ENCODE measurements at regions not wholly inside any gene's neighbourhood (a gene's known extent, or its start where the extent isn't known, plus 50 kb on each side); places are given as distances from the start of the nearest gene placed in this dataset.

DNA sequence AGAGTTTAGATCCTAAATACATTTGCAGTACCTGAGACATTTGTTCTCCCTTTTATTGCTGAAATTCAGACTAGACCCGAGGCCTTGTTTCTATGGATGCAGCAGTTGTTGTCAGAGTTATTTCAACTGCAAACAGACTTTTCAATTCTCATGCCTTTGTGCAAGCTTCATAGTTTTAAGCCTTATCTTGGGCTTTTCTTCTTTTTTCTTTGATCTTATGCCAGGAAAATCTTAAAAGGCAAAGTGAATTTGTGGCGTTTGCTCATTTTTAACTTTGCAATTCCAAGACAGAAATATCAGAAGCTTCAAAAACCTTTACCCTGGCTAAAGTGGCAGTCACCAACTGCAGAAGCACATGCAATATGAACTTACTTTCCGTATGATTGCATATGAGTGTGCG, 576.7 kb downstream of the DIPK2A start:
- CTCF ChIA-PET = interaction anchor here (0.9 to 1.3 kb wide), 3 partner anchors 17 to 61 kb away, joined by 3 read pairs; no protein-coding TSS in a partner anchor
- TF ChIP-seq, protein P1, sequence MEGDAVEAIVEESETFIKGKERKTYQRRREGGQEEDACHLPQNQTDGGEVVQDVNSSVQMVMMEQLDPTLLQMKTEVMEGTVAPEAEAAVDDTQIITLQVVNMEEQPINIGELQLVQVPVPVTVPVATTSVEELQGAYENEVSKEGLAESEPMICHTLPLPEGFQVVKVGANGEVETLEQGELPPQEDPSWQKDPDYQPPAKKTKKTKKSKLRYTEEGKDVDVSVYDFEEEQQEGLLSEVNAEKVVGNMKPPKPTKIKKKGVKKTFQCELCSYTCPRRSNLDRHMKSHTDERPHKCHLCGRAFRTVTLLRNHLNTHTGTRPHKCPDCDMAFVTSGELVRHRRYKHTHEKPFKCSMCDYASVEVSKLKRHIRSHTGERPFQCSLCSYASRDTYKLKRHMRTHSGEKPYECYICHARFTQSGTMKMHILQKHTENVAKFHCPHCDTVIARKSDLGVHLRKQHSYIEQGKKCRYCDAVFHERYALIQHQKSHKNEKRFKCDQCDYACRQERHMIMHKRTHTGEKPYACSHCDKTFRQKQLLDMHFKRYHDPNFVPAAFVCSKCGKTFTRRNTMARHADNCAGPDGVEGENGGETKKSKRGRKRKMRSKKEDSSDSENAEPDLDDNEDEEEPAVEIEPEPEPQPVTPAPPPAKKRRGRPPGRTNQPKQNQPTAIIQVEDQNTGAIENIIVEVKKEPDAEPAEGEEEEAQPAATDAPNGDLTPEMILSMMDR (IDR thresholded peaks at IDR 0.05; ENCODE audit: control extremely low read depth, extremely low read depth, low read depth, missing control alignments) = no peak
- no peak for DNase-seq (ENCODE audit: extremely low spot score)
- POLR2A ChIA-PET = no interaction called here

DNA sequence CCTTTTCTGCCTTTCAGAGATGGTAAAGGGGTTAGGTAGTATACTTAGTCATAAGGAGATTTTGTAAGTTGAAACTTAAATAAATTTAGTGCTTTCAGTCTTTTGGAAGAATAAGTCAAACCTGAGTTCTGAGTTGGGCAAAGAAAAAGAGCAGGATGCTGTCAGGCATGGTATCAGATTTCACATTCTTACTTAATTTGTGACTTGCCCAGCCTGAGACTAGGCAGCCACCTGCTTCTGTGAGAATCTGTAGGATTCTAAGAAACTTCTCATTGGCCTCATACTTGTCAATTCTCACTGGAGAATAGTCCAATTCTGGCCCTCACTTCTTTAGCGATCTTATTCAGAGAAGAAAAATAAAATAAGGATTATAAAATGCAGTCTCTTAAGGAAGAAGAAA, 577.5 kb downstream of the DIPK2A start:
- CTCF ChIA-PET = interaction anchor here (1.0 to 1.3 kb wide), 3 partner anchors 18 to 60 kb away, joined by 3 read pairs; no protein-coding TSS in a partner anchor
- POLR2A ChIA-PET = no interaction called here
- no peak for DNase-seq (ENCODE audit: extremely low spot score)
- TF ChIP-seq, protein P1 (IDR thresholded peaks at IDR 0.05; ENCODE audit: control extremely low read depth, extremely low read depth, low read depth, missing control alignments) = no peak

DNA sequence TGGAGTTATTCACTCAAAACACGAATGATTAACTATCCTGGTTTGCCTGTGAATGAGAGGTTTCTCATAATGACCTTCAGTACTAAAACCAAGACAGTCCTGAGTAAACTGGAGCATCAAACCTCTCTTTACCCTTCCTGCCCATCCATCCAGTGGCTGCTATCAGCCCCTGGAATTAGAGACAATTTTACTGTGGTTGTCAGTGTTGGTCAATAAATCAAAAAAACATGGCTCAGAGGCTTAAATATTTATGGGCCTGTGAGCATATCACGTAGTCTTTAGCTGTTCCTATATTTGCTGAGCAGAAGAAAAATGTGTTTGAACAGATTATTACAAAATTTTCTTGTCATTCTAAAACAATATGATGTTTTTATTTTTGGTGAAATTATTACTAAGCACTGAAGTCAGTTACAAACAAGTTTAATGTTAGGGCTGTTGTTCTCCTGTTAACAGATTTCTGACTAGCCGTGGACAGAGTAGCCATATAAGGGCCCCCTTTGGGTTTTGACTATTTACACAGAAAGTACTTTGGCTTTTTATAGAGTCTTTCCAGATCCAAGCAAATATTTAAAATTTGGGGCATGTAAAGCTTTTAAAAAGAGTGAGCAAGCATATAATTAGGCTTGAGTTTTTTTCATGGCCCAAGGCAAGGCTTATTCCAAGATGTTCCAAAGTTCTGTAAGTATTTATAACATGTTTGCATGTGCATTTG, 580.9 kb downstream of the DIPK2A start:
- DNase-seq (ENCODE audit: extremely low spot score) = no peak
- POLR2A ChIA-PET = no interaction called here
- TF ChIP-seq, protein P1 (IDR thresholded peaks at IDR 0.05; ENCODE audit: control extremely low read depth, extremely low read depth, low read depth, missing control alignments) = no peak
- CTCF ChIA-PET = interaction anchor here (1.7 to 1.8 kb wide), 2 partner anchors 10 to 29 kb away, joined by 4 to 5 read pairs; no protein-coding TSS in a partner anchor

DNA sequence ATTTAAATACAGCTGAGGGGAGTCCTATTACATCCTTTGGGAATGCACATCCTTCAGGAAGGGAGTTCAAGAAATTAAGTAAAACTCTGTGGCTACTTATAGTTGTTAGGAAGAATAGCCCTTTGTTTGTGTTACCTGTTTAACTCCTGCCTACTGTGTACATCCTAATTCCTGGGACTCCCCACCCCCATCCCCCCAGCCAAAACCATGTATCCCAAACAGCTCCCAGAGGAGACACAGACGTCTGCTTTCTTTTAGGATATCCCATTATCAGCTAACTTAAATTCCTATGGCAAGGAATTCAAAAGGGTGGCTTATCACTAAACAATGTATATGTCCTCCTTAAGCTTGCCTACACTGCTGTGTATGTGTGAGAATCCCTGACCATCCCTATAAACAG, 581.7 kb downstream of the DIPK2A start:
- POLR2A ChIA-PET = no interaction called here
- CTCF ChIA-PET = interaction anchor here (1.1 to 1.7 kb wide), 2 partner anchors 8 to 10 kb away, joined by 4 read pairs; no protein-coding TSS in a partner anchor
- no peak for DNase-seq (ENCODE audit: extremely low spot score)
- TF ChIP-seq, protein P1 (IDR thresholded peaks at IDR 0.05; ENCODE audit: control extremely low read depth, extremely low read depth, low read depth, missing control alignments) = no peak

DNA sequence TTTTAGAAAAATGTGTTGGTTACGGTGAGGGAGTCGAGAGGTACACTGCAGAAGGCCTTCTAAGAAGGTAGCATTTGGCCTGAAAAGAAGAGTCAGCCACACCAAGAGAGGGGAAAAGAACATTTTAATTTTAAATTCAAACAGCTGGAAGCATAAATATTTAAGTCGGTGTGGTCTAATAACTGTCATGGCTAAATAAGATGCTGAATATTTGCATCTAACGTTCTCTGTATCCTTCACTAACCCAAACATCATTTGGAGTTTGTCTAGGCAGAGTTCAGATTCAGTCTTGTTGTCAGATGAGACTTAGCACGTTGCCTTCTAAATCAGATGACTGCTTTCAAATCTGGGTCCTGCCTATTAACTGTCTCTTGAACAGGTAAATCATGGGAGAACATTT, 583.3 kb downstream of the DIPK2A start:
- TF ChIP-seq, protein P1 (IDR thresholded peaks at IDR 0.05; ENCODE audit: control extremely low read depth, extremely low read depth, low read depth, missing control alignments) = no peak

DNA sequence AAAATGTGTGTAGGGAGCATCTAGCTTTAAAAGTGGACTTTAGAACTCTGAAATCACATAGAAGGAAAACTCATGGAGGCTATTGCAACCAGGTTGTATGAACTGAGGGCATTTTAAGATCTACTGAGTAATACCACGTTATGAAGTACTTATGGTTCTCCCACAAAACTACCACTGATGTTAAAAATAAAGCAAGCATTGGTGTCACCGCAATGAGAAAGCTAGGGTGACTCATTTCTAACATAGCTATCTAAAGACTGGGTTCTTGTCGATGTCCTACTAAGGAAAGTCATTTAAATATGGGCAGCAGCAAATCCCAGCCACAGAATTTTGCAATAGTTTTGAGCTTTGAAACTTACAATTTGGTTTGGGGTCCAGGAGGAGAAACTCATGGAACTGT, 584.8 kb downstream of the DIPK2A start:
- POLR2A ChIA-PET = interaction anchor here (0.6 kb wide), 2 partner anchors 9 to 692 kb away, joined by 3 read pairs; no protein-coding TSS in a partner anchor
- peak; percentile 10 for DNase-seq (ENCODE audit: extremely low spot score)
- TF ChIP-seq, protein P1 (IDR thresholded peaks at IDR 0.05; ENCODE audit: control extremely low read depth, extremely low read depth, low read depth, missing control alignments) = no peak
- CTCF ChIA-PET = interaction anchor here (1.1 kb wide), 1 partner anchor 49 kb away, joined by 3 read pairs; no protein-coding TSS in a partner anchor

More for the DNA sequence above, 583.3 kb downstream of the DIPK2A start:
- no peak for DNase-seq (ENCODE audit: extremely low spot score)
- ChIA-PET POLR2A (no interaction called here), CTCF (no interaction called here)

Data from GM10248 (cell line).